Testis (tissue), 2 donors: ENCODE measurements at regions not wholly inside any gene's neighbourhood (a gene's known extent, or its start where the extent isn't known, plus 50 kb on each side); places are given as distances from the start of the nearest gene placed in this dataset.

Source experiments
- CTCF ChIP-seq, 3 experiments: fragments of 450-650 bp in 2 of 3; fragments of 200-600 bp in 1 of 3; sonication (generic) in 1 of 3; IDR thresholded peaks; one replicate each; pipeline ENCODE4 v1.5.1; 2016 to 2019; ENCODE audit warnings: antibody characterized with exemption in 3 of 3, mild to moderate bottlenecking in 2 of 3, moderate library complexity in 1 of 3
- POLR2A ChIP-seq: fragments of 450-650 bp; IDR thresholded peaks from one replicate; pipeline ENCODE4 v1.6.1; 2017; ENCODE audit warnings: antibody characterized with exemption, mild to moderate bottlenecking, moderate library complexity

GRCh38 chr13:36766295-36766694 lies 52.7 kb upstream of the RFXAP start:
- TF ChIP-seq CTCF (IDR thresholded peaks at IDR 0.05), result no peak
- no peak for TF ChIP-seq POLR2A
